K562 (cell line): ENCODE measurements at regions not wholly inside any gene's neighbourhood (a gene's known extent, or its start where the extent isn't known, plus 50 kb on each side); places are given as distances from the start of the nearest gene placed in this dataset.

Source experiments
- ATAC-seq: fragments of 200-7000 bp; cut with Tn5 transposase; 3 replicates; pipeline ENCODE4 v1.9.1; 2020; ENCODE audit warnings: moderate library complexity
- BruUV-seq: library from RNA; stranded (reverse); fragments of 400-500 nt; replicated peaks from 2 replicates; lab custom pipeline; 2021; lab: Mats Ljungman, UMichigan
- CTCF ChIA-PET: fragments of 300-600 bp; formaldehyde crosslinking; extraction: SDS; loops from one replicate; lab custom pipeline; 2021; ENCODE audit warnings: low intra/inter-chr PET ratio; lab: Yijun Ruan, JAX
- POLR2A ChIA-PET: fragments of 300-600, 350-650 bp; sonication (Branson Sonifier 250); formaldehyde crosslinking; extraction: SDS; loops from one replicate; lab custom pipeline; 2021; ENCODE audit warnings: antibody characterized with exemption, inconsistent platforms; lab: Yijun Ruan, JAX
- DNase-seq, 4 experiments: peaks; one replicate each; pipeline versions ENCODE4 v3.0.0 to v3.0.0-alpha.2; 2011 to 2018; ENCODE audit warnings: low spot score in 3 of 4, mixed read lengths in 3 of 4; ENCODE audit errors: extremely low read depth in 1 of 4
- FAIRE-seq: peaks from 2 replicates; lab custom pipeline; 2011; peaks lifted over from hg19 to GRCh38; lab: Jason Lieb, UNC
- H2AFZ ChIP-seq: 2 replicates; pipeline ENCODE4 v1.6.0; 2011; ENCODE audit warnings: low read depth, low read length, control low read depth, inconsistent platforms
- H3K27ac ChIP-seq: fragments of 200-600 bp; 3 replicates; pipeline ENCODE4 v1.8.0; 2011; ENCODE audit warnings: low read depth, mild to moderate bottlenecking, control low read depth, inconsistent platforms, low read length, moderate library complexity, mixed read lengths; ENCODE audit errors: extremely low read depth
- H3K27me3 ChIP-seq, 2 experiments: fragments of 300-600 bp in 1 of 2; 2 replicates in 1 of 2; 3 replicates in 1 of 2; pipeline versions ENCODE4 v1.6.0 to v1.8.0; 2011; ENCODE audit warnings: inconsistent platforms in 2 of 2, low read length in 2 of 2, mild to moderate bottlenecking in 1 of 2, mixed read lengths in 1 of 2, moderate library complexity in 1 of 2; ENCODE audit not compliant: control insufficient read depth in 2 of 2, insufficient read depth in 2 of 2
- H3K36me3 ChIP-seq: fragments of 300-600 bp; 3 replicates; pipeline ENCODE4 v1.8.0; 2011; ENCODE audit warnings: mild to moderate bottlenecking, low read length, inconsistent platforms; ENCODE audit not compliant: control insufficient read depth, insufficient read depth
- H3K4me1 ChIP-seq, 2 experiments: fragments of 200-600 bp in 1 of 2; replicated peaks in 1 of 2; 2 replicates in 1 of 2; 3 replicates in 1 of 2; pipeline versions ENCODE4 v1.5.1 to v1.8.0; 2011; ENCODE audit warnings: inconsistent platforms in 2 of 2, low read length in 2 of 2, mild to moderate bottlenecking in 1 of 2, mixed read lengths in 1 of 2, moderate library complexity in 1 of 2; ENCODE audit not compliant: control insufficient read depth in 2 of 2, insufficient read depth in 2 of 2
- H3K4me2 ChIP-seq: 2 replicates; pipeline ENCODE4 v1.6.1; 2011; ENCODE audit warnings: low read length, control low read depth, inconsistent platforms, mixed read lengths; ENCODE audit not compliant: insufficient read depth
- H3K4me3 ChIP-seq: fragments of 200-600 bp; sonication (generic), shearing (Covaris generic); 2 replicates; pipeline ENCODE4 v1.5.1; 2016; ENCODE audit warnings: control low read depth, inconsistent platforms
- H3K79me2 ChIP-seq: fragments of 200-600 bp; 3 replicates; pipeline ENCODE4 v1.8.0; 2011; ENCODE audit warnings: low read length, inconsistent platforms; ENCODE audit not compliant: control insufficient read depth, insufficient read depth
- H3K9ac ChIP-seq, 2 experiments: 2 replicates each; pipeline versions ENCODE4 v1.6.0 to v1.6.1; 2011; ENCODE audit warnings: low read depth in 2 of 2, low read length in 2 of 2, control low read depth in 1 of 2, inconsistent platforms in 1 of 2, mild to moderate bottlenecking in 1 of 2, mixed read lengths in 1 of 2; ENCODE audit not compliant: insufficient read depth in 1 of 2
- H3K9me1 ChIP-seq: one replicate; pipeline ENCODE4 v1.6.0; 2011; ENCODE audit warnings: inconsistent platforms, mild to moderate bottlenecking, low read length, moderate library complexity; ENCODE audit not compliant: control insufficient read depth, insufficient read depth
- H3K9me3 ChIP-seq: replicated peaks from 2 replicates; pipeline ENCODE4 v1.5.1; 2011; ENCODE audit warnings: low read depth, low read length, inconsistent platforms; ENCODE audit not compliant: control insufficient read depth, insufficient read depth
- H4K20me1 ChIP-seq: replicated peaks from 2 replicates; pipeline ENCODE4 v1.6.1; 2011; ENCODE audit warnings: low read length, inconsistent platforms, mixed read lengths; ENCODE audit not compliant: control insufficient read depth, insufficient read depth
- ARID2 ChIP-seq: fragments of 450-650 bp; IDR thresholded peaks from 2 replicates; pipeline ENCODE4 v1.6.1; 2017; ENCODE audit warnings: antibody characterized with exemption, mild to moderate bottlenecking
- CBX8 ChIP-seq: fragments of 200-600 bp; sonication (generic); IDR thresholded peaks from 2 replicates; pipeline ENCODE4 v1.6.1; 2012; ENCODE audit warnings: borderline replicate concordance, mixed run types, low read depth, mild to moderate bottlenecking, moderate library complexity, mixed read lengths, low read length, control low read depth, inconsistent platforms; ENCODE audit not compliant: poor library complexity, severe bottlenecking; ENCODE audit errors: extremely low read depth
- CXXC5 ChIP-seq: fragments of 250-450 bp; sonication (Bioruptor Pico); IDR thresholded peaks from 2 replicates; pipeline ENCODE4 v1.8.0; 2022; ENCODE audit warnings: inconsistent platforms, mild to moderate bottlenecking, moderate library complexity
- DACH1 ChIP-seq: fragments of 450-650 bp; IDR thresholded peaks from 2 replicates; pipeline ENCODE4 v1.6.1; 2018; ENCODE audit not compliant: partially characterized antibody
- E2F3 ChIP-seq: fragments of 250-450 bp; sonication (Bioruptor Pico); IDR thresholded peaks from 2 replicates; pipeline ENCODE4 v1.4.0; 2020; ENCODE audit warnings: mild to moderate bottlenecking
- PCBP1 ChIP-seq: fragments of 200-400 bp; formaldehyde crosslinking; IDR thresholded peaks from 2 replicates; pipeline ENCODE4 v1.6.1; 2018; ENCODE audit warnings: mild to moderate bottlenecking, low read depth, low read length; ENCODE audit not compliant: poor library complexity, severe bottlenecking
- PHF8 ChIP-seq: fragments of 200-600 bp; sonication (generic); IDR thresholded peaks from 2 replicates; pipeline ENCODE4 v1.6.1; 2012; ENCODE audit warnings: mixed run types, mild to moderate bottlenecking, inconsistent platforms, low read length, moderate library complexity, borderline replicate concordance
- PRDM10 ChIP-seq: fragments of 450-650 bp; IDR thresholded peaks from 2 replicates; pipeline ENCODE4 v1.6.1; 2018; ENCODE audit not compliant: partially characterized antibody
- PRMT5 ChIP-seq: sonication (generic); formaldehyde crosslinking; IDR thresholded peaks from 2 replicates; pipeline ENCODE4 v1.5.0; 2020; ENCODE audit warnings: missing genetic modification reagents
- SNAPC5 ChIP-seq: fragments of 250-450 bp; sonication (Bioruptor Pico); IDR thresholded peaks from 2 replicates; pipeline ENCODE4 v1.8.0; 2021; ENCODE audit warnings: moderate library complexity, mild to moderate bottlenecking, inconsistent platforms
- STAT5B ChIP-seq: fragments of 250-450 bp; sonication (Bioruptor Pico); IDR thresholded peaks from 2 replicates; pipeline ENCODE4 v1.8.0; 2021; ENCODE audit warnings: mild to moderate bottlenecking, inconsistent platforms
- TCF7L2 ChIP-seq: fragments of 150-350 bp; IDR thresholded peaks from 2 replicates; pipeline ENCODE4 v1.6.1; 2016; ENCODE audit warnings: low read depth, mild to moderate bottlenecking, low read length, moderate library complexity
- ZBTB49 ChIP-seq: sonication (generic); formaldehyde crosslinking; IDR thresholded peaks from 2 replicates; pipeline ENCODE4 v1.8.0; 2022; ENCODE audit warnings: missing genetic modification reagents, mild to moderate bottlenecking, borderline replicate concordance
- ZNF41 ChIP-seq: fragments of 250-450 bp; sonication (Bioruptor Pico); conservative IDR thresholded peaks from 2 replicates; pipeline ENCODE4 v1.4.0; 2020; ENCODE audit warnings: mild to moderate bottlenecking
- WGBS: fragments of 100-300 bp; shearing (Covaris generic); methylation state at CpG from one replicate; pipeline ENCODE4 v1.1.6; 2016; ENCODE audit warnings: low coverage, mixed read lengths; ENCODE audit not compliant: insufficient coverage; ENCODE audit errors: missing lambda C conversion rate; 5-methylcytosine and 5-hydroxymethylcytosine counted together
- in situ Hi-C: fragments of 300-500 bp; cut with MboI; formaldehyde crosslinking; loops from 4 replicates; pipeline ENCODE4 v1.15.0; 2018; ENCODE audit warnings: inconsistent platforms, mixed read lengths
- intact Hi-C: fragments of 100-400 bp; cut with micrococcal nuclease; formaldehyde crosslinking; loops from 2 replicates; pipeline ENCODE4 v1.14.2; 2022

- no peaks in the 10 kb centered on the region for H3K9me1 ChIP-seq
- no peaks in the 10 kb centered on the region for H3K36me3 ChIP-seq
- H3K27me3 ChIP-seq = no peaks in the 10 kb centered on the region
- no peak overlapping the region for H3K4me2 ChIP-seq
- FAIRE-seq = no peak
- 7% methylated on average over 6 of the region's 6 CpGs for WGBS
- TF ChIP-seq PHF8 = no peak
- no peak for TF ChIP-seq E2F3 (CRISPR knock-in tag)
- TF ChIP-seq ZNF41 (CRISPR knock-in tag) = no peak
- TF ChIP-seq SNAPC5 = no peak
- TF ChIP-seq CXXC5 (CRISPR knock-in tag) = no peak
- no peak for TF ChIP-seq PCBP1
- TF ChIP-seq DACH1 = no peak
- no peak for TF ChIP-seq CBX8
- no peak for TF ChIP-seq ZBTB49 (CRISPR knock-in tag)
- no peak for TF ChIP-seq PRMT5 (CRISPR knock-in tag)
- no peak for TF ChIP-seq STAT5B (CRISPR knock-in tag)
- TF ChIP-seq TCF7L2 = no peak
- TF ChIP-seq PRDM10 = no peak
- TF ChIP-seq ARID2 = no peak
- TF ChIP-seq, all 486 proteins: peak for 0
- Histone ChIP-seq H3K9me3 (no peaks in the 10 kb centered on the region), H3K4me3 (no peak overlapping the region), H3K79me2 (no peaks in the 10 kb centered on the region), H3K9ac (no peak overlapping the region), H2AFZ (no peak overlapping the region), H3K4me1 (no peaks in the 10 kb centered on the region), H4K20me1 (no peaks in the 10 kb centered on the region), H3K27ac (no peak overlapping the region)
- intact Hi-C loops = no loop called here
- ChIA-PET CTCF (no interaction called here), POLR2A (interaction anchor here (1.3 kb wide), 1 partner anchor 12 kb away, joined by 3 read pairs; no protein-coding TSS in a partner anchor)
- no peak for DNase-seq
- in situ Hi-C loops = no loop called here
- BruUV-seq = no TSS peak
- no peak for ATAC-seq
These were observed 159.6 kb upstream of the GADL1 start for GRCh38 chr3:31054032-31054431.
